ENCODE measurements at regions not wholly inside any gene's neighbourhood (a gene's known extent, or its start where the extent isn't known, plus 50 kb on each side); places are given as distances from the start of the nearest gene placed in this dataset.
"Not testable (repeated sequence)": the region's sequence is repeated elsewhere in the genome, so short reads cannot be mapped to it uniquely, and the experiment has no call there.

- no peak for DNase-seq
These were observed 570.2 kb upstream of the POM121L12 start for GRCh38 chr7:52465216-52465615.

GRCh38 chr7:52463341-52463740 is 572.1 kb upstream of the POM121L12 start:
- no peak for DNase-seq

- DNase-seq, result no peak
These were observed 573.0 kb upstream of the POM121L12 start for GRCh38 chr7:52462474-52462873.

GRCh38 chr7:52455571-52455970 is 579.9 kb upstream of the POM121L12 start:
- no peak for DNase-seq

- DNase-seq, result no peak
These were observed 584.6 kb upstream of the POM121L12 start for GRCh38 chr7:52450816-52451215.

GRCh38 chr7:52447581-52448180 is 587.8 kb upstream of the POM121L12 start:
- DNase-seq, result no peak

- DNase-seq, result no peak
These were observed 599.2 kb upstream of the POM121L12 start for GRCh38 chr7:52436278-52436677.

GRCh38 chr7:52431082-52431815 is 604.2 kb upstream of the POM121L12 start:
- no peak for DNase-seq

GRCh38 chr7:52423251-52423650 is 612.2 kb upstream of the POM121L12 start:
- DNase-seq, result no peak

GRCh38 chr7:52413051-52413450 is 622.4 kb upstream of the POM121L12 start:
- no peak for DNase-seq

- no peak for DNase-seq
These were observed 625.4 kb upstream of the POM121L12 start for GRCh38 chr7:52410032-52410431.

- no peak for DNase-seq
These were observed 628.6 kb upstream of the POM121L12 start for GRCh38 chr7:52406808-52407207.

- DNase-seq, result no peak
These were observed 652.7 kb upstream of the POM121L12 start for GRCh38 chr7:52382731-52383130.

- no peak for DNase-seq
These were observed 665.5 kb upstream of the POM121L12 start for GRCh38 chr7:52369922-52370321.

GRCh38 chr7:52365349-52365748 is 670.1 kb upstream of the POM121L12 start:
- no peak for DNase-seq

- no peak for DNase-seq
These were observed 672.9 kb upstream of the POM121L12 start for GRCh38 chr7:52362521-52362920.

- no peak for DNase-seq
These were observed 674.9 kb upstream of the POM121L12 start for GRCh38 chr7:52360541-52360940.

GRCh38 chr7:52355053-52355452 is 680.4 kb upstream of the POM121L12 start:
- DNase-seq, result no peak

- DNase-seq, result no peak
These were observed 683.1 kb upstream of the POM121L12 start for GRCh38 chr7:52352013-52352981.

GRCh38 chr7:52344015-52344414 is 691.4 kb upstream of the POM121L12 start:
- DNase-seq, result no peak

GRCh38 chr7:52340067-52340466 is 695.4 kb upstream of the POM121L12 start:
- no peak for DNase-seq

- not testable (repeated sequence) for DNase-seq
These were observed 707.1 kb upstream of the POM121L12 start for GRCh38 chr7:52328328-52328727.

- DNase-seq, result no peak
These were observed 710.2 kb upstream of the POM121L12 start for GRCh38 chr7:52325237-52325636.
